HG02973 (cell line): ENCODE measurements at regions not wholly inside any gene's neighbourhood (a gene's known extent, or its start where the extent isn't known, plus 50 kb on each side); places are given as distances from the start of the nearest gene placed in this dataset.

Source experiments
- ATAC-seq: cut with Tn5 transposase; IDR thresholded peaks from one replicate; pipeline ENCODE4 v1.9.1; 2021; ENCODE audit warnings: moderate library complexity; ENCODE audit not compliant: unreplicated experiment

- ATAC-seq, result no peak
Observed at GRCh38 chr17:79541056-79541850, 69.6 kb downstream of the RBFOX3 start.

GRCh38 chr17:79539944-79540705 lies 70.7 kb downstream of the RBFOX3 start:
- no peak for ATAC-seq

DNA sequence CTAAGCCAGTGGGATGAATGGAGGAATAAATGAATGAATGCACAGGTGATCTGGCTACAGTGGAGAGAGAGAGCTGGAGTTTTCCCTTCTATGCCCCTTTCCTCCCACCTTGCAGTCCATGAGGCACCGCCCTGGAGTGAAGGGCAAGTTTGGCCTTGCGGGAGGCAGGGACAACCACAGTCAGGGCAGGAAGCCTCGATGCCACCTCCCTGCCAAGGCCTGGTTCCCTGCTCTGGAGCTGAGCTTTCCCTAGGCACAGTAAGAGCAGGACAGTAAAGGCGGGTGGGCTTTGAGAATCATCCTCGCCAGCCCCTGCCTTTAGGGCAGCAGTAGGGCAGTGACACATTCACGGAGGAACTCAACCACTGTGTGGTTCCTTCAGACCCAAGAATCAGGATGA lies 72.6 kb downstream of the RBFOX3 start:
- ATAC-seq, result no peak

GRCh38 chr17:79537686-79538085 lies 73.2 kb downstream of the RBFOX3 start:
- ATAC-seq, result no peak

GRCh38 chr17:79537061-79537460 lies 73.8 kb downstream of the RBFOX3 start:
- no peak for ATAC-seq

DNA sequence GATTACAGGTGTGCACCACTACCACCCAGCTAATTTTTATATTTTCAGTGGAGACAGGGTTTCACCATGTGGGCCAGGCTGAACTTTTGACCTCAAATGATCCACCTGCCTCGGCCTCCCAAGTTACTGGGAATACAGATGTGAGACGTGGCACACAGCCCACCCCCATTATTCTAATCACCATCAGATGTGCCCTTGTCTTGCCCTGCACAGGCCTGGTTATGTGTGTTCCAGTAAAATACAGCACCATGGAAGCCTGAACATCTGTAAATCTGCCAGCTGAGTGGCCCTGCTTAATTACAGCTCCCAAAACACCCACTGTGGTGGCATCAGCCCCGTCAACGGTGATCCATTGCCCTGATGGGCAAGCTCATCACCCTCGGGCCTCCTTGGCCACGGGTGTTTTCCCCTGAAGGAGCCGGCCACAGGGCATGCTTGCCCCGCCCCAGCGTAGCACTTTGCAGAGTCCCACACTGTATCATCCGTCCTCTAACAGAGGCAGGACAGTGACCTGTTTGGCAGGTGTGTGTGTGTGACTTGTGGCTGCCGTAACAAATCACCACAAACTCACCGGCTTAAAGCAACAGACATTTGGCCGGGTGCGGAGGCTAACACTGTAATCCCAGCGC lies 74.5 kb downstream of the RBFOX3 start:
- ATAC-seq, result no peak

DNA sequence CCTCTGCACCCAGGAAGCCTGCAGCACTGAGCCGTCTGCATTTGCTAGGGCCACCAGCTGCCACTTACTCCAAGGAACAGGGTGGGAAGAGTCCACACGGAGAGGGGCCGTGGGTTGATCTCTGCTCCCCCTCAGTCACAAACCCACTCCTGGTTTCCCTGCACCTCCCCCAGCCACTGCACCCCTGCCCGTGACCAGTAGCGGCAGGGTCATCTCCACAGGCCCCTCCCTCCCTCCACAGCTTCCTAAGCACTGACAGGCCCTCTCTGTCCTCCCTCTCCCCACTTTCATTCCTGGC lies 75.2 kb downstream of the RBFOX3 start:
- ATAC-seq, result no peak

- ATAC-seq, result no peak
Observed at GRCh38 chr17:79534851-79535727, 75.8 kb downstream of the RBFOX3 start.

- ATAC-seq, result no peak
Observed at GRCh38 chr17:79534111-79534510, 76.7 kb downstream of the RBFOX3 start.

GRCh38 chr17:79533116-79533515 lies 77.7 kb downstream of the RBFOX3 start:
- no peak for ATAC-seq

GRCh38 chr17:79532107-79532790 lies 78.6 kb downstream of the RBFOX3 start:
- no peak for ATAC-seq

DNA sequence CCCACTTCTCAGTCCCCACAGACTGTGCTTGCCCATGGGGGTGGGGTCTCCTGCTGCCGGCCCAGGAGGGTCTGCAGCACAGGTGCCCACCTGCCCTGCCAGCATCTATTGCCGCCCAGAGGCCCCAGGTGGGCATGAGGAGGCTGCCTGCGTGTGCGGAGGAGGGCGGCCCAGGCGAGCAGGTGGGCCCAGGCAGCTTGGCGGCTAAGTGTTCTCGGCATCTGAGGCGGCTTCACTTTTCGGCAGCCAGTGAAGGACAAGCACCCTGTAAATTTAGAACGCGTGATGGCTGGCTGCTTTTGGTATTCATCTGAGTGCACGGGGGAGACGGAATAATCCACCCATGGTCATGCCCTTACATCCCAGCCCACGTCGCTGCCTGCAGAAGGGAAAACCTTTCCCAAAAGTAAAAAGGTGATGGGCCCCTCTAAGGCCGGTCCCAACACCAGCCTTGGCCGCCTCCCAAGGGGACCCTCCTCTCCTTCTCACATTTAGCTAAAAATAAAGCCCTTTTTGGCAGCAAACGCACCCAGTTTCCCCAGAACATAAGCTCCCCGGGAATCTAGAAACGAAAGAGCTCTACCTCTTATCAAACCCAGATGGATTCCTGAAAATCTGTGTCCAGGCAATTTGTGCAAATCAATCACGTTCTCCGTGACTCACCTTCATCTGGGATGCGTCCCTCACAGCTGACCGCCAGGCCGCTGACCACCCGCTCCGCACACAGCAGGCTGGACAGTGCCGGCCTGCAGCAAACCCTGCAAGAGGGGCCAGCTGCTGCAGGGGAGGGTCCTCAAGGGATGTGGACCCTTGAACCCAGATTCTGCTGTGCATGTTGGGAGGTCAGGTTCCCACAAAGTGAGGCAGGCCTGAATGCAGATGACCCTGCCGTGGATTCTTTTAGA lies 79.4 kb downstream of the RBFOX3 start:
- no peak for ATAC-seq

DNA sequence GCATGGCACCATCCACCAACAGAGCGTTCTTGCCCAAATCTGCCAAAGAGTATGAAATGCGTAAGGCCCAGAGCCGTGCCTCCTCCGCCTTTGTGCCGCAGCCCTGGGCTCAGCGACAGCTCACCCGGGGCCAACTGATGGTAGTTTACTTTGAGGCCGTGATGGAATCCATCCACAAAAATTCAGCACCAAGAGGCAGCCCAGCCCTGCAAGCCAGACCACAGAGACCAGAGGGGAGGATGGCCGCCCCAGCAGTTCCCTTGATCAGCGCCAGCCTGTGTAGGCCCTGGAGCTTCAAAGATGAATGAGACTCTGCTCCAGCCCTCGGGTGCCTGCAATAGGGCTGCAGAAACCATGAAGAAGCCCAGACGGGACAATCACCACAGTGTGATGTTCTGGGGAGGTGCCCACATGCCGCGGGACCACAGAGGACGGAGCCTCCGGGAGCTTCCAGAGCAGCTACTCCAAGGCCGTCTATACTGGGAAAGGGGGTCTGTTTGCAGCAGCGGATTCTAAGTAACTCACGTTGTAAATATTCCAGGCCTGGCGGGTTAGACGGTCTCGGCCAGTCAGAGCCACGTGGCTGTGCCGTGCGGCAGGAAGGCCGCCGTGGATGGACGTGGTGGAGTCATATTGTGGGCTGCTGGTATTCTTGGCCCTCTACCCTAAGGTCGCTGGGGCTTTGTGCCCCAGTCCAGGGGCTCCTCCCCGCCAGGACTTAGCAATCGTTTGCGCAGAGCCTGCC lies 80.3 kb downstream of the RBFOX3 start:
- no peak for ATAC-seq

- no peak for ATAC-seq
Observed at GRCh38 chr17:79529661-79530081, 81.2 kb downstream of the RBFOX3 start.

DNA sequence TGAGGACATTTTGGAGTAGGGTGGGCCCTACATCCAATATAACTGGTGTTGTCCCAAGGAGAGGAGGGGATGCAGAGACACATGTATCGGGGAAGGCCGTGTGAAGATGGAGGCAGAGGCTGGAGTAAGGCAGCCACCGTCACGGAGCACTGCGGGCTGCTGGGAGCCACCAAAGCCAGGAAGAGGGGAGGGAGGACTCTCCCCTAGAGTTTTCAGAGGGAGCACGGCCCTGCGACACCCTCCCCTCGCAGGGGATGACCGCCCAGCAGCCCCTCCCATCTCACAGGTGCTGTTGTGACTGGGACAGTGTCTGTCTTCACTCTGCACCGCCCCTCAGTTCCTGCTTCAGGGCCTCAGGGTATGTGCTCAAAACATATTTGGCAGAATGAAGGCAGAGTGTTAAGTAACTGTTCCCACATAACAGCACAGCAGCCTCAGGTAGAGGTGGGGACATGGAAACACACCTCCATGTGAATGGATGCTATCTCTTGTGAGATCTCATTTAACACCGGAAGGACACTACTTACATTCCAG lies 82.2 kb downstream of the RBFOX3 start:
- ATAC-seq, result no peak

- no peak for ATAC-seq
Observed at GRCh38 chr17:79527306-79527705, 83.5 kb downstream of the RBFOX3 start.

DNA sequence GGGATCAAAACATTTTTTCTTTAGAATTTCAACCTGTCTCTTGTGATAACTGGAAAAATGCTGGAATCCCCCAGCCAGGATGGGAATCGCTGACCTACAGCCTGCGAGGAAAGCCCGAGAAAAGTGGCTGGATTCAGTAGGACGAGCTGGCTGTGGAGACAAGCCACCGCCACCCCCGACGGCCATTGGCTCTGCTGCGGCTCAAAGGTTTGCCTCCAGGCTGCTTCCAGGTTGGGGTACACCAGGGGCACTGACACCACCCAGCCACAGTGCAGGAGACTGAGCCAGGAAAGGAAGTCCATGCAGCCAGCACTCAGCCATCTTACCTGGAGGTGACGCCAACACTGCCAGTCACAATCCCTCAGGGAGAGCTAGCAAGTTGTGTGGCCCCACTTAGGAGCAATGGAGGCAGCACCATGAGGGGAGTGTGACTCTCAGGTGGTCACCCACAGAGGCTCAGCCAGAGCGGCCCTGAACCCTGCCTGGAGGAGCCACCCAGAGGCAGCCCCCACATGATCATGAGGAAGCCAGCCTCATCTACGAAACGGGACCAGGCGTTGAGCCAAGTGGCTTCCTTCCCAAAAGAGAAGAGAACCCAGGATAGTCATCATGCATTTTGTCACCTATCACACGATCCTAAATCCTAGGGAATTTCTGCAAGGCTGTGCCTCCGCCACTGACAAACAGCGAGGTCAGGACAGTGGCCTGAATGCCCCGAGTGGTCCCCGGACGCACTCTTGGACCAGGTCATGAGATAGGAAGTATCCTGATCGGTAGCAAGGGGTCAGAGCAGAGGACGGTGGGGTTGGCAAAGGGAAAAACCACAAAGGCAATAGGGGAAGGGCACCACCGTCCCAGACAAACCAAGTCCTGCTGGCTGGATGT lies 84.8 kb downstream of the RBFOX3 start:
- no peak for ATAC-seq
